Kidney capillary endothelial cell (primary cell): ENCODE measurements at regions not wholly inside any gene's neighbourhood (a gene's known extent, or its start where the extent isn't known, plus 50 kb on each side); places are given as distances from the start of the nearest gene placed in this dataset.
"Not testable (repeated sequence)": the region's sequence is repeated elsewhere in the genome, so short reads cannot be mapped to it uniquely, and the experiment has no call there.

Experiments used
- DNase-seq: peaks from one replicate; pipeline ENCODE4 v3.0.0-alpha.2; 2018; ENCODE audit warnings: low spot score

DNA sequence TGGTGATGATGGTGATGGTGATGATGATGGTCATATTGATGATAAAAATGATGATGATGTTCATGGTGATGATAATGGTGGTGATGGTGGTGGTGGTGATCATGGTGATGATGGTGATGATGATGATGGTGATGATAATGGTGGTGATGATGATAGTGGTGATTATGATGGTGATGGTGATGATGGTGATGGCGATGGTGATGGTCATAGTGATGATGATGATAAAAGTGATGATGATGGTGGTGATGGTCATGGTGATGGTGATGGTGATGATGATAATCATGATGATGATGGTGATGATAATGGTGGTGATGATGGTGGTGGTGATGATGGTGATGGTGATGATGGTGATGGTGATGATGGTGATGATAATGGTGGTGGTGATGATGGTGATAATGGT, 478.7 kb downstream of the TYW1 start:
- no peak for DNase-seq

GRCh38 chr7:67478066-67478465, 481.4 kb downstream of the TYW1 start:
- no peak for DNase-seq

DNA sequence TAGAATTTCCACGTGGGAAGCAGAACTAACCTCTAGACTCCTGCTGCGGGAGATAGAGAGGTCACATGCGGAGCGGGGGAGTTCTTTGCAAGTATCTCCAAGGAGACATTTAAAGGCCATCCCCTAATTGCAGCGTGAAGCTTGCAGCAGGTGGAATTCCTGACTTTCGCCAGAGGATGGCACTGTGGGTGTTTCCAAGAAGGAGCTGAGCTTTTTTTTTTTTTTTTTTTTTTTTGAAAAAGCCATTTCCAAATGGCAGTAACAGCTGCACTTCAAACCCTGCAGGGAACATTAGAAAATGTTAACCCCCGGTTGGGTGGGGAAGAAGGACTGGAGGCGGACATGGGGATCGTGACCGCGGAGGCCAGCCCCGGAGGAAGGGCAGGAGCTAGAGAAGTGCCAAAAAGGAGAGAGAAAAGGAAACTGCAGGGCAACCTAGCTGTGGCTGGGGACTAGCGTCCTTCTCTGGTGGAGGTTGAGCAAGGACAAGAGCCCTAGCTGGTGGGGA, 487.7 kb downstream of the TYW1 start:
- peak; percentile 53 for DNase-seq

- DNase-seq = no peak
Observed at GRCh38 chr7:67486401-67486800, 489.8 kb downstream of the TYW1 start.

- no peak for DNase-seq
Observed at GRCh38 chr7:67487316-67487715, 490.7 kb downstream of the TYW1 start.

- DNase-seq = no peak
Observed at GRCh38 chr7:67489881-67490280, 493.2 kb downstream of the TYW1 start.

DNA sequence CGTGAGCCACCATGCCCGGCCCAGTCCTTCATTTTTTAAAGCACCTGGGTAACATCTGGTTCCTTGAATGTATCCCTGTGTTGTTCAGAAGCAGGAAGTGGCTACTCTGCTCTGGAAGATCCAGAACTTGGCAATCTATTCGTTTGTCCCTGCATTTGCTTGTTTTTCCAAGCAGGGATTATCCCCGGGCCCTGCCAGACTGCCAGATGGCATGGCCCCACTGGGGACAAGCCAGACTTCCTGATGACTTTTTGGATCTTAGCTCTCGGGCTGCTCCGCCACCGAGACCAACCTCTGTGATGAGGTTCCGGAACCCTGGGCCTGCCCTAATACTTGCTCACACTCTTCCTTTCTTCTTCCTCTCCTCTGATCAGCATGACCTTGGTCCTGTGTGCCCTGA, 496.7 kb downstream of the TYW1 start:
- no peak for DNase-seq

GRCh38 chr7:67496589-67496988, 500.0 kb downstream of the TYW1 start:
- no peak for DNase-seq

DNA sequence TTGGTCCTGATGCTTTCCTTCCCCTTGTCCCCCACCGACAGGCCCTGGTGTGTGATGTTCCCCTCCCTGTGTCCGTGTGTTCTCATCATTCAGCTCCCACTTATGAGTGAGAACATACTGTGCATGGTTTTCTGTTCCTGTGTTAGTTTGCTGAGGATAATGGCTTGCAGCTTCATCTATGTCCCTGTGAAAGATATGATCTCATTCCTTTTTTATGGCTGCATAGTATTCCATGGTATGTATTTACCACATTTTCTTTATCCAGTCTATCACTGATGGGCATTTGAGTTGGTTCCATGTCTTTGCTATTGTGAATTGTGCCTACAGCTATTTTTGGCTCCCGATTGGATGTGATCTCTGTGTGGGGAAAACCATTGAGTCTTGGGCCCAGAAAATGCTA, 501.3 kb downstream of the TYW1 start:
- DNase-seq = not testable (repeated sequence)

- DNase-seq = no peak
Observed at GRCh38 chr7:67502929-67503328, 506.3 kb downstream of the TYW1 start.

- DNase-seq = no peak
Observed at GRCh38 chr7:67505449-67505848, 508.8 kb downstream of the TYW1 start.

- no peak for DNase-seq
Observed at GRCh38 chr7:67512481-67512880, 515.8 kb downstream of the TYW1 start.

- DNase-seq = peak; percentile 40
Observed at GRCh38 chr7:67518580-67518979, 521.9 kb downstream of the TYW1 start.

DNA sequence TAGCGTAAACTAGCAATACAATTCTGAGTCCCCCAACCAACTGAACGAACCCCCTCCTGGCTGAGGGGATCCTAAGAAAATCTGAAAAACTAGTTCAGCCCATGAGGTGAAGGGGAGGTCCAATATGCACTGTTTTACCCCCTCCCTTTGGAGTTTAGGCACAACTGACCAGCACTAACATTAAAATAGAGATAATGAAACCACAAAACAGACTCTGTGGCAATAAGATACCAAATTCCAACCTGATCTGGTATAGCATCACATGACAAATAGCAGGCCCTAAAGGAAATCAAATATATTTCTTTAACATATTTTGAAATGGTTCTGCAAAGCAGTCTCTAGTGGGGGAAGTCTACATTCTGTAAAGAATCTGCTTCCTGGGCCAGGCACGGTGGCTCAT, 522.5 kb downstream of the TYW1 start:
- DNase-seq = no peak

- DNase-seq = no peak
Observed at GRCh38 chr7:67522504-67522903, 525.9 kb downstream of the TYW1 start.

DNA sequence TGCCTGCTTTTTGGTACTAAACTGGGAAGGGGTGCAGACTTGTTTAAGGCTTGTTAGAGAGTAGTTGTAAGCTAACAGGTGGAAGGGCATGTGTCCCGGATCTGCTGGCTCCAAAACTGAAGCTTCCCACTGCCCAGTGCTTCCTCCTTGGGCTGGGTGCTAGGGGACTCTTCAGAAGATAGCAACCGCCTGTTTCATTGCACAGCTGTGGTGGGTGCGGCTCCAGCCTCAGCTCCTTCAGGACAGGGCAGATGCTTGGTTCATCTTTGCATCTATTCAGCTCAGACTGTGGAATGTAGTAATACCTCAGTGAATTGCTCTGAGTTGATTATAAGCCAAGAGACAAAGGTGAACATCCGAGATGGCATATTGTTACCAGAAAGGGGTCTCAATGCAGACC, 527.1 kb downstream of the TYW1 start:
- DNase-seq = no peak

DNA sequence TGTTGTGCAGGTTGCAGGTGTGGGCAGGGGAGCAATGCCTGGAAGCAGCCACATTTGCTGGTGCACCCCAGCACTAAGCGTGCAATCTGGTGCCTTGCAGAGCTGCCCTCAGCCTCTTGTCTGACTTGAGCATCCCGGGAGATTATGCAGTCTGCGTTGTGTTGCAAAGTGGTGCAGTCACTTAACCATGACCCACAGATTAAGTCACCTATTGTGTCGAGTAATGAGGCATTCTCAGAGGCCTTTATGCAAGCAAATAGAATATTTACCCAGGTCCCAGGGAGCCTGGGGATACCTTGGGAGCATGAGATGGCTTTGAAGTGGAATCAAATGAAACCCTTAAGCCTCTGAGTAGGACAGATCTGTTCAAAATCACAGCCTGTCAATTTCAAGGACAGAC, 529.0 kb downstream of the TYW1 start:
- no peak for DNase-seq

GRCh38 chr7:67535241-67535989, 538.8 kb downstream of the TYW1 start:
- DNase-seq = no peak

DNA sequence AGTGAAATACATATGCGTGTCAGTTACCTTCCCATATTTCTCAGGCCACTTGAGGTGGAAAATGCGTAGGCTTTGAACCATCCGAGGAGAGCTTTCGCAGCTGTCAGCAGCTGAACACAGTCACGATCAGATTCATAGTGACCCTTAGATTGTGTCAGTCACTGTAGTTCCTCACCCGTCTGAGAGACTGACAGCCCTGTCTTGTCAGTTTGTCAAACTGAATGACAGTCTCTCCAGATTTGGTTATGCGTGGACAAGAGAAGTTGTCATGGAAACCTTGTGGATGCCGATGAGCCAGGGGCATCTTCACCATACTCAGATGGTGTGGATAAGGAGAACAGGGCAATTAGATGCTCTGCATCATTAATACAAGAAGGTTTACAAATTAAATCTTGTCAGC, 546.3 kb downstream of the TYW1 start:
- DNase-seq = no peak

DNA sequence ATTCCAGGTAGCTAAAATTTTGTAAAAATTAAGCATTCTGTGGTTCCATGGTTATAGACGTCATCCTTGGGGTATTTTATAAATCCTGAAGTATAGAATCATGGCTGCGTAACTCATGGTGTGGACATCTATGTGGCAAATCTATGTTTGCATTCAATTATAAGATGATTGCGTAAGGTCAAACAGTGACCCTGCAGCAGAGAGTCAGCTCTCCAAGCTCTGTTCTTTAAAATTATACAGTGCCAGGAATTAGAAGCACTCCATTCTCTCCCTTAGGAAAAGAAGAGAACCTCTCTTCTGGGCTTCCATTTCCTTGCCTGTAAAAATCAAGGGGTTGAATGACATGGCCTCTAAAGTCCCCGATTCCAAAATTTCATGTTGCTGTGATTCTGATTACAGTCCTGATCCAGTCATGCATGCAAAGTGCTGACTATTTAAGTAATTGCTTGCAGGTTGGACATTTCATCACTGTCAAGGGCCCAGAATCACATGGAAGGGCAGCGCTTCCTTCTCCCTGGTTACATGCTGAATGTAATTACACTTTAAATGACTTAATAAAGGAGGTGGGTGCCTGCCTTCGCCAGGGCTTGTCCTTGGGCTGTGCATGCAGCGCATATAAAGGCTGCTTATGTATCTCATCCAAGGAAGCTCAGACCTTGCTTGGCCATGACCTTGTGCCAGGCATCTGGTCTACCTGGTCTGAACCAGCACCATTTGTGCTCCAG, 550.7 kb downstream of the TYW1 start:
- no peak for DNase-seq

DNA sequence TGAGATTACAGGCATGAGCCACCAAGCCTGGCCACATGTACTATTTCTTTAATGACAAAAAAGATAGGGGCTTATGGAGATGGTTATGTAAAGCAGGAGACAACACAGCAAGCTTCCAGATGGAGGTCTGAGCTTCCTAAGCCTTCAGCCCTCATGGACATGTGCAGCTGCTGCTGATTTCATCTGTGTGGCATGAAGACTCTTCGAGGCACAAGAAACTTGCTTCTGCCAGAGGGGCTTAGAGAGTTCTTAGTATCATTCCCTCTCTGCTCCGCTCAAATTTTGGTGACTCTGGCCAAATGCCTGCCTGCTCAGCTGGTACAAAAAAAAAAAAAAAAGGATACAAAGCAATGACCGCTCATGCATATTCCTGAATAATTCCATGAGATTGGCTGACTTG, 552.5 kb downstream of the TYW1 start:
- DNase-seq = no peak

DNA sequence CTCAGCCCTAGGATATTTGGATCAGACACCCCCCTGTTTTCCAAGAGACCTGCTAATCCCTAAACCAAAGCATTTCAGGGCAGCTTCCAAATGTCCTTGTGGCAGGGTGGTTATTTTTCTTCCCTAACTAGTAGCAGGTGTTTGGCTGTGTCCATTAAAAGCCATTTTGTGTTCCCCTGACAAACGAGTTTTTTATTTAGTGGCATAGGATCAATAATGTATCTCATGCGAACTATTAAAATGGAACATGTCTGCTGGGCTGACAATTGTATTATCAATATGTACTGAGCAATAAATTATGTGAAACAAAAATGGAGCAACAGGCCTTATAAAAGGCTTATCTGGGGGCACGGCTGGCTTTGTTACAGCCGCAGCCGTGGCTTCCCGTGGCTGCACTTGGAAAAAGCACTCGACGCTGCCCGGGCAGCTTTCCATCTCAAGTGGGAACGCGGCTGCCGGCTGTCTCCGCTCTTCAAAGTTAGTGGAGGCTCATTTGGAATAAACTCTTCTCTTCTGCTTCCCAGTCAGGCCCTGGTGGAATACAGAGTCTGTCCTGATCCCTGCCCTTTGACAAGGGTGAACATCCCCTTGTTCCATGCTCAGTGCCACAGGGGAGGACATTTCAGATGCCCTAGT, 554.3 kb downstream of the TYW1 start:
- no peak for DNase-seq

- no peak for DNase-seq
Observed at GRCh38 chr7:67552738-67553137, 556.1 kb downstream of the TYW1 start.
